H1 (cell line): ENCODE measurements at regions not wholly inside any gene's neighbourhood (a gene's known extent, or its start where the extent isn't known, plus 50 kb on each side); places are given as distances from the start of the nearest gene placed in this dataset.

Source experiments
- CEBPB ChIP-seq: IDR thresholded peaks from 2 replicates; pipeline ENCODE4 v1.6.1; 2012; ENCODE audit warnings: low read depth, low read length
- E2F6 ChIP-seq: IDR thresholded peaks from 2 replicates; pipeline ENCODE4 v1.6.1; 2012; ENCODE audit warnings: inconsistent platforms
- RBBP5 ChIP-seq: IDR thresholded peaks from 2 replicates; pipeline ENCODE4 v1.7.1; 2012; ENCODE audit warnings: low read depth, mild to moderate bottlenecking, inconsistent platforms, low read length, moderate library complexity, borderline replicate concordance
- SIX5 ChIP-seq: IDR thresholded peaks from 2 replicates; pipeline ENCODE4 v1.6.1; 2011; ENCODE audit warnings: mild to moderate bottlenecking, low read depth, low read length
- SRF ChIP-seq: IDR thresholded peaks from 2 replicates; pipeline ENCODE4 v1.6.1; 2011; ENCODE audit warnings: mild to moderate bottlenecking, low read depth, low read length, moderate library complexity
- YY1 ChIP-seq: IDR thresholded peaks from 2 replicates; pipeline ENCODE4 v1.6.1; 2011; ENCODE audit warnings: low read depth, mild to moderate bottlenecking, low read length

- TF ChIP-seq E2F6 (no peak), SRF (no peak), YY1 (no peak), CEBPB (no peak), RBBP5 (no peak), SIX5 (no peak)
These were observed 154.9 kb downstream of the PJA1 start (continued) for GRCh38 chrX:69010339-69010738.
